ENCODE measurements at regions not wholly inside any gene's neighbourhood (a gene's known extent, or its start where the extent isn't known, plus 50 kb on each side); places are given as distances from the start of the nearest gene placed in this dataset.

- Histone ChIP-seq H3K4me1 (ENCODE audit: low read depth) (peaks cover 71% of the 10 kb centered on the region), H3K9me3 (ENCODE audit: low read depth) (no peaks in the 10 kb centered on the region), H3K27me3 (no peaks in the 10 kb centered on the region), H3K27ac (peak overlapping the region; percentile 92), H3K4me3 (no peak overlapping the region), H3K36me3 (no peaks in the 10 kb centered on the region)
- no peak for TF ChIP-seq CTCF (IDR thresholded peaks at IDR 0.05; ENCODE audit: low read depth, low read length)
- DNase-seq (ENCODE audit: low read depth in 1 of 2, low spot score in 1 of 2): peak; percentile 52 to 65
Measured at GRCh38 chr16:85205747-85206471, 93.6 kb upstream of the CIBAR2 start.

DNA sequence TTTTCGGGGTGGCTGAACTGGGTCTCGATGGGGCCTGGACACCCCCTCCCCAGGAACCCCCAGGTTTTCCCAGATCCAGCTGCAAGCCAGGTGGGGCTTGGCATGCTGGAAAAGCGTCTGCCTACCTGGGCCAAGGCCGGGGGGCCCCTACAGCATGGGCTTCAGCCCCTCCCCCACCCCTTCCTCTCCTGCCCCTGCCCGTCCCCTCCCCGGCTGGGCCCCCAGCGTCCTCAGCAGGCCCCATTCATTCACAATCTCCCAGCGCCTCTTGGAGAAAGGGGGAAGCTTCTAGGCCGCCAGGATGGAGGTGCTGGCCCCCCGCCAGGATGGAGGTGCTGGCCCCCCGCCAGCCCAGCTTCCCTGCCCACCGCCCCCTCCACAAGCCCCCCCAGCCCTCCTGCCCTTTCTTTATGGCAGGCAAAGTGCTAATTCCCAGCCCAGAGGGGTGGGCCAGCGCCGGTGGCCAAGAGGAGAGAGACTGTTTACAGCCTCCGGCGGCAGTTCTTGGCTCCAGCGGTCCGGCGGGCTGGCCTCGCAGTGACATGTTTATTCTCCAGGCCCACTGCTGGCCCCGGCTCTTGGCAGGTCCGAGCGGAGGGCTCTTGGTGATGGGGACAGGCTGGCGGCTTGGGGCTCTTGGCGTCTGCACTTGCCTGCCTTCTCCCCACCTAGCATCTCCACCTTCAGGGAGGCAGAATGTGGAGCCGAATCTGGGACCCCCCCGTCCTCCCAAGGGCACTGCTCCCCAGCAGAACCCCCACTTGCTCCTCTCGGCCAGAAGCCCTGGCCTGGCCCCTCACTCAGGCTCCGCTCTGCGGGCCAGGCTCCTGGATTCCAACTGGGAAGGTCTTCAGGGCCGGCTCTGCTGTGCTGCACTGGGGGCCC, 94.4 kb upstream of the CIBAR2 start:
- peak; percentile 68 to 87 for DNase-seq (ENCODE audit: low read depth in 1 of 2, low spot score in 1 of 2)
- peak overlapping the region; percentile 92 for H3K27ac ChIP-seq

DNA sequence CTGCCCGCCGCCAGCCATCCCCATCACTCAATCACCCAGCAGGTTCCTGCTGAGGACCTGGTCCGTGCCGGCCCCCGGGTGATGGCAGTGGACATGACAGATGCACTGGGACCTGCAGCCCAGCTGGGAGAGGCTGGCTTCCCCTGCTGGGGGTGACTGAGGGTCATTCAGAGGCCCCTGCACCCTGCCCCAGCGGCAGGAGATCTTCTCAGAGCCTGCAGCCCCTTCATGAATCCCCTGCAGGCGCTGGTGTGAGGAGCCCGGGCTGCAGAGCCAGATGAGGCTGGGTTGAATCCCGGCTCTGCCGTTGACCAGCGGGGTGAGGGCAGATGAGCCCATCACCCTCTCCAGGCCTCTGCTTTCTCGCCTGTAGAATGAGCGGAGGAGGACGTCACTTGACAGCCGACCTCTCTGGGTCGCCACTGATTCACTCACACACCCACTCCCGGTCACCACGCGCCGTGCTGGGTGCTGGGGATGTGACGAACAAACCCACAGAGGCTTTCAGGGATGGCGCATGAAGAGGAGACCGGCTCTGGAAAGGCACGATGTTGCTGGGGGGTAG, 95.2 kb upstream of the CIBAR2 start:
- H3K4me1 ChIP-seq (ENCODE audit: low read depth): peaks cover 56% of the 10 kb centered on the region
- H3K4me3 ChIP-seq: no peak overlapping the region
- no peaks in the 10 kb centered on the region for H3K27me3 ChIP-seq
- DNase-seq (ENCODE audit: low read depth in 1 of 2, low spot score in 1 of 2): peak in 1 of 2 donors; percentile 54
- no peak for TF ChIP-seq CTCF (IDR thresholded peaks at IDR 0.05; ENCODE audit: low read depth, low read length)
- no peaks in the 10 kb centered on the region for H3K9me3 ChIP-seq (ENCODE audit: low read depth)
- peak overlapping the region; percentile 92 for H3K27ac ChIP-seq
- no peaks in the 10 kb centered on the region for H3K36me3 ChIP-seq

More for the DNA sequence above, 94.4 kb upstream of the CIBAR2 start:
- no peak overlapping the region for H3K4me3 ChIP-seq
- no peak for TF ChIP-seq CTCF (IDR thresholded peaks at IDR 0.05; ENCODE audit: low read depth, low read length)
- peaks cover 63% of the 10 kb centered on the region for H3K4me1 ChIP-seq (ENCODE audit: low read depth)
- no peaks in the 10 kb centered on the region for H3K9me3 ChIP-seq (ENCODE audit: low read depth)
- H3K27me3 ChIP-seq: no peaks in the 10 kb centered on the region
- no peaks in the 10 kb centered on the region for H3K36me3 ChIP-seq

DNA sequence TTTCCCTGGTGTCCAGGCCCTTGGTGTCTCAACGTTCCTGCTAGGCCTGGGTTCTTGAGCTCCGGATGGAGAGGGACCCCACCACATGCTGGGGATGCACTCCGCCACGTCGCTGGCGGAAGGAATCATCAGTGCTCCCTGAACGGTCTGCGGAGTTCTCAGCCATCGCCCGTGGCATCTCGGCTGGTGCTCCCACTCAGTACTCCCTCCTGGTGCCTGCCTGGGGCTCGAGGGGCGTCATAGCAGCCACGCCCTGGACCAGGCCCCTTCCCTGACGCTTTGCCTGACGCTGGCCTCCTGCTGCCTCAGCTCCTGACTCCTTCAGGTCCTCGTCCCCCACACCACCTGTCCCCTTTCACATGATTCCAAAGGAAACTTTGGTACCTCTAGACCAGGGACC, 95.9 kb upstream of the CIBAR2 start:
- peak overlapping the region; percentile 92 for H3K27ac ChIP-seq
- H3K27me3 ChIP-seq: no peaks in the 10 kb centered on the region
- H3K4me3 ChIP-seq: no peak overlapping the region
- no peak for TF ChIP-seq CTCF (IDR thresholded peaks at IDR 0.05; ENCODE audit: low read depth, low read length)
- H3K4me1 ChIP-seq (ENCODE audit: low read depth): peaks cover 49% of the 10 kb centered on the region
- H3K9me3 ChIP-seq (ENCODE audit: low read depth): no peaks in the 10 kb centered on the region
- no peaks in the 10 kb centered on the region for H3K36me3 ChIP-seq
- DNase-seq (ENCODE audit: low read depth in 1 of 2, low spot score in 1 of 2): no peak

GRCh38 chr16:85208643-85209520, 96.6 kb upstream of the CIBAR2 start:
- peaks cover 48% of the 10 kb centered on the region for H3K4me1 ChIP-seq (ENCODE audit: low read depth)
- no peak for TF ChIP-seq CTCF (IDR thresholded peaks at IDR 0.05; ENCODE audit: low read depth, low read length)
- no peak overlapping the region for H3K4me3 ChIP-seq
- no peaks in the 10 kb centered on the region for H3K27me3 ChIP-seq
- peak overlapping the region; percentile 92 for H3K27ac ChIP-seq
- H3K36me3 ChIP-seq: no peaks in the 10 kb centered on the region
- no peak for DNase-seq (ENCODE audit: low read depth in 1 of 2, low spot score in 1 of 2)
- no peaks in the 10 kb centered on the region for H3K9me3 ChIP-seq (ENCODE audit: low read depth)
